ENCODE measurements at regions not wholly inside any gene's neighbourhood (a gene's known extent, or its start where the extent isn't known, plus 50 kb on each side); places are given as distances from the start of the nearest gene placed in this dataset.

- TF ChIP-seq CTCF (tag by site-specific recombination; IDR thresholded peaks at IDR 0.05) (no peak), SP2 (tag by site-specific recombination; IDR thresholded peaks at IDR 0.05) (no peak), YY1 (tag by site-specific recombination; IDR thresholded peaks at IDR 0.05) (no peak), ZNF292 (tag by site-specific recombination; IDR thresholded peaks at IDR 0.05; ENCODE audit: borderline replicate concordance, low read depth) (no peak), ZNF580 (tag by site-specific recombination; IDR thresholded peaks at IDR 0.05) (no peak)
These were observed 318.6 kb upstream of the PIK3R1 start for GRCh38 chr5:67896930-67897313.

Data from HEK293 (cell line).